ENCODE measurements at regions not wholly inside any gene's neighbourhood (a gene's known extent, or its start where the extent isn't known, plus 50 kb on each side); places are given as distances from the start of the nearest gene placed in this dataset.

GRCh38 chr12:81874166-81874565, 115.0 kb upstream of the PPFIA2 start:
- no CpG with 5 or more reads among the region's 4 CpGs for WGBS (ENCODE audit: insufficient coverage)
- Mint-ChIP-seq H3K4me3 (no peak overlapping the region), H3K27me3 (ENCODE audit: low read depth in 3 of 3) (peaks cover 0 to 2% (median 2%) of the 10 kb centered on the region in 3 donors)

GRCh38 chr12:81872400-81872799, 113.2 kb upstream of the PPFIA2 start:
- intact Hi-C loops (cut with micrococcal nuclease): no loop called here
- no CpG with 5 or more reads among the region's 1 CpG for WGBS (ENCODE audit: insufficient coverage)
- Mint-ChIP-seq H3K4me3 (no peak overlapping the region), H3K27me3 (ENCODE audit: low read depth in 3 of 3) (peaks cover 0 to 2% (median 0%) of the 10 kb centered on the region in 3 donors), H3K27ac (no peak overlapping the region), H3K4me1 (no peaks in the 10 kb centered on the region), H3K36me3 (no peaks in the 10 kb centered on the region), H3K9me3 (no peaks in the 10 kb centered on the region)
- no peaks in the 10 kb centered on the region for H3K27me3 ChIP-seq (ENCODE audit: control insufficient read depth in 2 of 2, insufficient read depth in 2 of 2, low read length in 2 of 2)
- TF ChIP-seq CTCF (IDR thresholded peaks at IDR 0.05): no peak
- no peak for DNase-seq
- H3K79me2 ChIP-seq (ENCODE audit: insufficient read depth, low read length): no peaks in the 10 kb centered on the region
- H3K9ac ChIP-seq (ENCODE audit: insufficient read depth, low read length, poor library complexity, severe bottlenecking): no peak overlapping the region
- H3K27ac ChIP-seq (ENCODE audit: low read depth in 1 of 2, low read length in 2 of 2): no peak overlapping the region
- H3K9me3 ChIP-seq (replicated peaks in 1 of 2; ENCODE audit: control insufficient read depth in 1 of 2, insufficient read depth in 1 of 2, low read length in 2 of 2): no peaks in the 10 kb centered on the region
- H2AFZ ChIP-seq (ENCODE audit: insufficient read depth, low read depth, low read length, poor library complexity, severe bottlenecking): no peak overlapping the region
- H3K36me3 ChIP-seq (replicated peaks in 1 of 2; ENCODE audit: control insufficient read depth in 1 of 2, insufficient read depth in 2 of 2, low read length in 2 of 2): no peaks in the 10 kb centered on the region
- H3K4me1 ChIP-seq (ENCODE audit: control insufficient read depth in 1 of 2, insufficient read depth in 2 of 2, low read length in 2 of 2): no peaks in the 10 kb centered on the region
- H4K20me1 ChIP-seq (ENCODE audit: insufficient read depth, low read length): no peaks in the 10 kb centered on the region
- H3K4me2 ChIP-seq (replicated peaks; ENCODE audit: extremely low read depth, low read length, poor library complexity, severe bottlenecking): no peak overlapping the region
- H3K4me3 ChIP-seq (replicated peaks in 1 of 3; ENCODE audit: low read depth in 2 of 3, low read length in 3 of 3): no peak overlapping the region

More at GRCh38 chr12:81874166-81874565, 115.0 kb upstream of the PPFIA2 start:
- no peak for TF ChIP-seq CTCF (IDR thresholded peaks at IDR 0.05)
- Mint-ChIP-seq H3K9me3 (no peaks in the 10 kb centered on the region), H3K4me1 (no peaks in the 10 kb centered on the region), H3K27ac (no peak overlapping the region), H3K36me3 (no peaks in the 10 kb centered on the region)
- Histone ChIP-seq H2AFZ (ENCODE audit: insufficient read depth, low read depth, low read length, poor library complexity, severe bottlenecking) (no peak overlapping the region), H3K9me3 (replicated peaks in 1 of 2; ENCODE audit: control insufficient read depth in 1 of 2, insufficient read depth in 1 of 2, low read length in 2 of 2) (no peaks in the 10 kb centered on the region), H3K4me1 (ENCODE audit: control insufficient read depth in 1 of 2, insufficient read depth in 2 of 2, low read length in 2 of 2) (no peaks in the 10 kb centered on the region), H3K27ac (ENCODE audit: low read depth in 1 of 2, low read length in 2 of 2) (no peak overlapping the region), H4K20me1 (ENCODE audit: insufficient read depth, low read length) (no peaks in the 10 kb centered on the region), H3K79me2 (ENCODE audit: insufficient read depth, low read length) (no peaks in the 10 kb centered on the region), H3K27me3 (ENCODE audit: control insufficient read depth in 2 of 2, insufficient read depth in 2 of 2, low read length in 2 of 2) (no peaks in the 10 kb centered on the region), H3K9ac (ENCODE audit: insufficient read depth, low read length, poor library complexity, severe bottlenecking) (no peak overlapping the region), H3K4me3 (replicated peaks in 1 of 3; ENCODE audit: low read depth in 2 of 3, low read length in 3 of 3) (no peak overlapping the region), H3K4me2 (replicated peaks; ENCODE audit: extremely low read depth, low read length, poor library complexity, severe bottlenecking) (no peak overlapping the region), H3K36me3 (replicated peaks in 1 of 2; ENCODE audit: control insufficient read depth in 1 of 2, insufficient read depth in 2 of 2, low read length in 2 of 2) (no peaks in the 10 kb centered on the region)
- no peak for DNase-seq
- intact Hi-C loops (cut with micrococcal nuclease): no loop called here

All from CD14-positive monocyte (primary cell).